ENCODE measurements at regions not wholly inside any gene's neighbourhood (a gene's known extent, or its start where the extent isn't known, plus 50 kb on each side); places are given as distances from the start of the nearest gene placed in this dataset.

- Histone ChIP-seq H3K4me3 (no peak overlapping the region), H3K4me1 (no peaks in the 10 kb centered on the region), H3K27ac (no peak overlapping the region), H3K27me3 (no peaks in the 10 kb centered on the region), H3K36me3 (no peaks in the 10 kb centered on the region), H3K9ac (ENCODE audit: low read depth in 2 of 2, low read length in 2 of 2) (no peak overlapping the region), H3K9me3 (no peaks in the 10 kb centered on the region)
- intact Hi-C loops (cut with DNase I), result no loop called here
- TF ChIP-seq CTCF (IDR thresholded peaks at IDR 0.05), result no peak
- DNase-seq, result no peak
Measured at GRCh38 chr11:122032317-122032716, 83.7 kb downstream of the BLID start.

- Histone ChIP-seq H3K9me3 (no peaks in the 10 kb centered on the region), H3K9ac (ENCODE audit: low read depth in 2 of 2, low read length in 2 of 2) (no peak overlapping the region), H3K36me3 (no peaks in the 10 kb centered on the region), H3K4me3 (no peak overlapping the region), H3K27ac (no peak overlapping the region), H3K27me3 (no peaks in the 10 kb centered on the region), H3K4me1 (no peaks in the 10 kb centered on the region)
- TF ChIP-seq CTCF (IDR thresholded peaks at IDR 0.05), result no peak
- no peak for DNase-seq
- intact Hi-C loops (cut with DNase I), result no loop called here
Measured at GRCh38 chr11:122031813-122032212, 84.2 kb downstream of the BLID start.

DNA sequence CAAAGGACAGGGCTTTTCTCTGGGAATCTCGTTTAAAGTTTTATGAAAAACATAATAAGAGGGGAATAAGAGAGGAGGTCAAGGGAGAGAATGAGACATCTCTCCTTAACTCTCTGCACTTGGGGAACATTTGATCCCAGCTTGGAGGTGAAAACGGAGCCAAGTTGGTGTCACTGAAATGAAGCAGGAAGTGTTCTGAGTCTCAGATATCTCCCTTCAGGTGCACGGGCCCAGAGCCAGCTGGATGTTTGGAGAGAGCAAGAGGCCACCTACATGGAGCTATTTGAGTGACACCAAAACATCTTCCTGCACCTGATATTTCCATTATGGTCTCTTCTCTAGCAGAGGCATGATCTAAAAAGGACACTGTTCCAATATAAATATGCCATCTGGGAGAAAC is 85.7 kb downstream of the BLID start:
- TF ChIP-seq CTCF (IDR thresholded peaks at IDR 0.05), result no peak
- intact Hi-C loops (cut with DNase I), result no loop called here

GRCh38 chr11:122028545-122028944 is 87.5 kb downstream of the BLID start:
- Histone ChIP-seq H3K27ac (no peak overlapping the region), H3K4me3 (no peak overlapping the region), H3K9ac (ENCODE audit: low read depth in 2 of 2, low read length in 2 of 2) (no peak overlapping the region), H3K27me3 (no peaks in the 10 kb centered on the region), H3K4me1 (no peaks in the 10 kb centered on the region), H3K9me3 (no peaks in the 10 kb centered on the region), H3K36me3 (no peaks in the 10 kb centered on the region)
- no peak for DNase-seq
- TF ChIP-seq CTCF (IDR thresholded peaks at IDR 0.05), result no peak
- intact Hi-C loops (cut with DNase I), result no loop called here

More for the DNA sequence above, 85.7 kb downstream of the BLID start:
- H3K4me3 ChIP-seq, result no peak overlapping the region
- H3K4me1 ChIP-seq, result no peaks in the 10 kb centered on the region
- no peaks in the 10 kb centered on the region for H3K27me3 ChIP-seq
- no peak overlapping the region for H3K27ac ChIP-seq
- no peaks in the 10 kb centered on the region for H3K9me3 ChIP-seq
- no peak overlapping the region for H3K9ac ChIP-seq (ENCODE audit: low read depth in 2 of 2, low read length in 2 of 2)
- DNase-seq, result no peak
- no peaks in the 10 kb centered on the region for H3K36me3 ChIP-seq

- no peak for DNase-seq
- no peak for TF ChIP-seq CTCF (IDR thresholded peaks at IDR 0.05)
- no peaks in the 10 kb centered on the region for H3K27me3 ChIP-seq
- no peaks in the 10 kb centered on the region for H3K9me3 ChIP-seq
- H3K36me3 ChIP-seq, result no peaks in the 10 kb centered on the region
- no peak overlapping the region for H3K27ac ChIP-seq
- no peak overlapping the region for H3K9ac ChIP-seq (ENCODE audit: low read depth in 2 of 2, low read length in 2 of 2)
- H3K4me1 ChIP-seq, result no peaks in the 10 kb centered on the region
- no peak overlapping the region for H3K4me3 ChIP-seq
- intact Hi-C loops (cut with DNase I), result no loop called here
Measured at GRCh38 chr11:122028036-122028435, 88.0 kb downstream of the BLID start.

GRCh38 chr11:122025757-122026156 is 90.3 kb downstream of the BLID start:
- Histone ChIP-seq H3K4me1 (no peaks in the 10 kb centered on the region), H3K27me3 (no peaks in the 10 kb centered on the region), H3K9ac (ENCODE audit: low read depth in 2 of 2, low read length in 2 of 2) (no peak overlapping the region), H3K36me3 (no peaks in the 10 kb centered on the region), H3K27ac (no peak overlapping the region), H3K9me3 (no peaks in the 10 kb centered on the region), H3K4me3 (no peak overlapping the region)
- no peak for TF ChIP-seq CTCF (IDR thresholded peaks at IDR 0.05)
- no peak for DNase-seq
- intact Hi-C loops (cut with DNase I), result no loop called here

Measured in colonic mucosa (tissue), 4 donors.